HG02981 (cell line): ENCODE measurements at regions not wholly inside any gene's neighbourhood (a gene's known extent, or its start where the extent isn't known, plus 50 kb on each side); places are given as distances from the start of the nearest gene placed in this dataset.
"Not testable (repeated sequence)": the region's sequence is repeated elsewhere in the genome, so short reads cannot be mapped to it uniquely, and the experiment has no call there.

Experiments used
- ATAC-seq: cut with Tn5 transposase; IDR thresholded peaks from one replicate; pipeline ENCODE4 v1.9.1; 2021; ENCODE audit warnings: mild to moderate bottlenecking, moderate library complexity; ENCODE audit not compliant: unreplicated experiment

GRCh38 chr14:58751788-58752187, 114.0 kb downstream of the DACT1 start:
- no peak for ATAC-seq

- no peak for ATAC-seq
Observed at GRCh38 chr14:58752289-58752688, 114.5 kb downstream of the DACT1 start.

- ATAC-seq: no peak
Observed at GRCh38 chr14:58752771-58753201, 115.0 kb downstream of the DACT1 start.

DNA sequence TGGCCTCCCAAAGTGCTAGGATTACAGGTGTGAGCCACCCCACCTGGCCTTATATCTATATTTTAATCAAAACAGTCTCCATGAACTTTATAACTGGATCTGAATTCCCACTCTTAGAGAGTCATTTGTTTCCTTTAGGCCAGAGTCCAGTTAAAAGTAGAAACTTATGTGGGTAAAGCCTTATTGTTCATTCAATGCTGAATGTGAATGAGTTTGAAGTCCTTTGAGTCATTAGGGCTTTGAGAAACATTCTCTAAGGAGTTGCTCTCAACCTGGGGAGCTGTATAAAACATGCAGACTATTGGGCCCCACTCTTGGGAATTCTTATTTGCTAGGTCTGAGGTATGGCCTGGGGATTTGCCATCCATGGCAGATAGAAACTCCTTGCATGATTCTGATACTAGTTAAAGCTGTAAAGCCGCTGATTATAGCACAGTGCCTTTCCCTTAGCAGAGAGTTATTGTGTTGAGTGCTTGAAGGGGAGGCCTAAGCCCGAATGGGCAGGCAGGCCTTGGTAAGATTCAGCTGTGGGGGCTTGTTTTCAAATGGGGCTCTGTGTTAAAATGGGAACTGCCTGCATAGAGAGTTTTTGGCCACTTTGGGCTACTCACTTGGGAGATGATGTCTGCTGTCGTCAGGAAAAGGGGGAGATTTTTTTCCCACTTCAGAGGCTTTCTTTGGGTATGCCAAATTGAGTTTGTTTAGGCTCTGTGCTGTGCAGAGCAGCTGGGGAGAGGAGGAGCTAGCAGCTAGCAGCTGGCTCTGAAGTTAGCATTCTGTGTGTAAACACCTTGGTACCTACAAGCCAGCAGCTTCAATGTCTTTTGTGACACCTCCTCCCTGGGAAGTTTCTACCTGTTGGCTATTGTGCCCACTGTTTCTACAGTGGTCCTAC, 117.5 kb downstream of the DACT1 start:
- ATAC-seq: no peak

- ATAC-seq: no peak
Observed at GRCh38 chr14:58760121-58760520, 122.4 kb downstream of the DACT1 start.

DNA sequence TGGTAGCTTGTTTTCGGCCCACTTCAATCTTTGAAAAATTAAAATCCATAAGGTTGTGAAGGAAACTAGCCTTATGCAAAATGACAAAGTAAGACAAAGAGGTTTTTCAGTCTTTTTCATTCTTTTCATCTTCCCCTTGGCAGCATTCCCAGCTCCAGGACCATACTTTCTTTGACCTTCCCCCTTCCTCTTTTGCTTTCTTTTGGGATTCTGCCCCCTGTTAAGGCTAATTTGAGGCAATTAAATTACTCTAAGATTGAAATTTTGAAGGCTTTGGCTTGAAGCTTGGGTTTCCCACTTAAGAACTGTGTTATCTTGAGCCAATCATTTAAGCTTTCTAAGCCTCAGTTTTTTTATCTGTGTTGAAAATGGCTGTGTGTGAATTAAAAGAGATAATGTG, 124.9 kb downstream of the DACT1 start:
- no peak for ATAC-seq

- no peak for ATAC-seq
Observed at GRCh38 chr14:58763210-58763609, 125.4 kb downstream of the DACT1 start.

- ATAC-seq: no peak
Observed at GRCh38 chr14:58765418-58765831, 127.7 kb downstream of the DACT1 start.

- ATAC-seq: no peak
Observed at GRCh38 chr14:58765843-58766242, 128.1 kb downstream of the DACT1 start.

- ATAC-seq: no peak
Observed at GRCh38 chr14:58769011-58769643, 131.4 kb downstream of the DACT1 start.

DNA sequence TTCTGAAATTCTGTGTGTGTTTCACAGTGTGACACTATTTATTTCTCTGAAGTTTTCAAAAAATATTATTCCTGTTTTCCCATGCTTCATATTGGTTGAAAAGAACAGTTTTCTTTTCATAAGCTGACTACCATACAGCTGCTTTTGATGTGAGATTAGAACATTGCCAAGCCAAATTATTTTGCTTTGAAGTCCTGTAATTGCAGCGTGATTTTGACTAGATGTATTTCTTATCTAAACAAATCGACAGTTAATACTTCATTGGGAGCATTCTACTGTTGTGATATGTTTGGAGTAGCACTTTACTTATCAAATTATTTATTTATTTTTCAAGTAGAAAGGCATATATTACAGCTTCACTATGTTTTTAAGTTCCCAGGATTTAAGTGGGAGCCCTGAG, 132.0 kb downstream of the DACT1 start:
- no peak for ATAC-seq

DNA sequence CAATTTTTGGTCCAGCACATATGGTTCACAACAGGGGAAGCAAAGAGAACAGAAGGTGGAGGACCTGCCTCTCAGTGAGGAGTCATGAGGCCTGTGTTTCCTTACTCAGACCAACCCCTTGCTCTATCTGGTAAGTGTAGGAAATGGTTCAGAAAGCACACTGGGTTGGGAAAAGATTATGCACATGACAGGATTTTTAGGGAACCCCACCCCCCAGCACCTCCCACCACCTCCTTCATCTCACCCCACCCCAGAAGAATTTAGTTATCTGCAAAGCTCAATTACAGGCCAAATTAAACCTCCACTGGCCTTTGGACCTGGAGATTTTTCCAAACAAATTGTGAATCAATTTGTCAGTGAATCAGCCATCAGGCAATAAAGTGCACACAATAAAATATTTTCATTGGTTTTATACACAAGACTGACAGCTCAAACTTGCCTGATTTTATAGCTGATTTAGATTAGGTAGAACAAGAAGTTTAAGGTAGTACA, 132.8 kb downstream of the DACT1 start:
- no peak for ATAC-seq

DNA sequence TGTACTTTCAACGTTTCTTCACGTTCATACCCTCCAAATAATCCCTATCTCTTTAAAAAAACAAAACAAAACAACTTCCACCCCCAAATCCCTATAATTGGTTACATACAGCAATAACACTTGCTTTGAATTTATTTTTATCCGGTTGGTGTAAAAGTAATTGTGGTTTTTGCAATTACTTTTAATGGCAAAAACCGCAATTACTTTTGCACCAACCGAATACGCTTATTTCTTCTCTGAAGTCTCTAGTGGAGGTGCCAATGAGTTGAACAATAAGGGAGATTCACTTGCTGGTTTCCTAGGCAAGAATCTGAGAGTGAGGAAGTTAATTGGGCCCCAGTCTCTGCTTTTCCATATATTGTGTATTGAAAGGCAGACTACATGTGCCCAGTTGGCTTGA, 133.3 kb downstream of the DACT1 start:
- no peak for ATAC-seq

GRCh38 chr14:58772116-58772515, 134.4 kb downstream of the DACT1 start:
- ATAC-seq: no peak

- ATAC-seq: no peak
Observed at GRCh38 chr14:58772794-58773620, 135.2 kb downstream of the DACT1 start.

- no peak for ATAC-seq
Observed at GRCh38 chr14:58774531-58774930, 136.8 kb downstream of the DACT1 start.

GRCh38 chr14:58775130-58775529, 137.4 kb downstream of the DACT1 start:
- not testable (repeated sequence) for ATAC-seq

GRCh38 chr14:58776516-58776915, 138.8 kb downstream of the DACT1 start:
- ATAC-seq: no peak

- ATAC-seq: no peak
Observed at GRCh38 chr14:58777541-58777979, 139.8 kb downstream of the DACT1 start.

- ATAC-seq: no peak
Observed at GRCh38 chr14:58778202-58778601, 140.4 kb downstream of the DACT1 start.

GRCh38 chr14:58779376-58779775, 141.6 kb downstream of the DACT1 start:
- ATAC-seq: no peak
